Cardiac fibroblast (primary cell): ENCODE measurements at regions not wholly inside any gene's neighbourhood (a gene's known extent, or its start where the extent isn't known, plus 50 kb on each side); places are given as distances from the start of the nearest gene placed in this dataset.

Experiments
- DNase-seq, 2 donors: peaks; one replicate each; pipeline versions ENCODE4 v3.0.0 to v3.0.0-alpha.2; 2010; ENCODE audit warnings: low read depth in 2 of 2
- H3K4me3 ChIP-seq, 2 donors: replicated peaks in 1 of 2; 1 replicate in 1 of 2; 2 replicates in 1 of 2; pipeline ENCODE4 v1.5.1; 2011; ENCODE audit warnings: low read depth in 2 of 2, low read length in 2 of 2, mild to moderate bottlenecking in 2 of 2, moderate library complexity in 1 of 2
- CTCF ChIP-seq: IDR thresholded peaks from one replicate; pipeline ENCODE4 v1.5.1; 2011; ENCODE audit warnings: low read depth, mild to moderate bottlenecking, low read length, inconsistent platforms

GRCh38 chr4:32199639-32200038 is 1479.5 kb downstream of the PCDH7 start:
- no peak overlapping the region for H3K4me3 ChIP-seq
- no peak for DNase-seq
- TF ChIP-seq CTCF, result no peak

- no peak for DNase-seq
- TF ChIP-seq CTCF, result no peak
- no peak overlapping the region for H3K4me3 ChIP-seq
Observed at GRCh38 chr4:32203340-32203739, 1483.2 kb downstream of the PCDH7 start.

GRCh38 chr4:32206756-32207155 is 1486.6 kb downstream of the PCDH7 start:
- DNase-seq, result no peak
- no peak overlapping the region for H3K4me3 ChIP-seq
- TF ChIP-seq CTCF, result no peak

- DNase-seq, result peak in 1 of 2 donors; percentile 3
- no peak for TF ChIP-seq CTCF
Observed at GRCh38 chr4:32207456-32207855, 1487.3 kb downstream of the PCDH7 start.

GRCh38 chr4:32215277-32215676 is 1495.1 kb downstream of the PCDH7 start:
- no peak overlapping the region for H3K4me3 ChIP-seq
- TF ChIP-seq CTCF, result no peak
- no peak for DNase-seq

More at GRCh38 chr4:32207456-32207855, 1487.3 kb downstream of the PCDH7 start:
- H3K4me3 ChIP-seq, result no peak overlapping the region

- DNase-seq, result no peak
- no peak overlapping the region for H3K4me3 ChIP-seq
- TF ChIP-seq CTCF, result no peak
Observed at GRCh38 chr4:32216502-32216901, 1496.3 kb downstream of the PCDH7 start.
